Keratinocyte (primary cell): ENCODE measurements at regions not wholly inside any gene's neighbourhood (a gene's known extent, or its start where the extent isn't known, plus 50 kb on each side); places are given as distances from the start of the nearest gene placed in this dataset.

ENCODE experiments used
- DNase-seq: peaks from one replicate; pipeline ENCODE4 v3.0.0-alpha.2; 2011; ENCODE audit warnings: low read depth, missing footprints, low spot score
- FAIRE-seq: peaks from 2 replicates; lab custom pipeline; 2011; peaks lifted over from hg19 to GRCh38; lab: Jason Lieb, UNC
- H2AFZ ChIP-seq: 2 replicates; pipeline ENCODE4 v1.6.0; 2012; ENCODE audit warnings: low read length, control low read depth, inconsistent platforms; ENCODE audit not compliant: control insufficient read depth
- H3K27ac ChIP-seq: 2 replicates; pipeline ENCODE4 v1.5.1; 2011; ENCODE audit warnings: low read length; ENCODE audit not compliant: control insufficient read depth, insufficient read depth
- H3K27me3 ChIP-seq: 3 replicates; pipeline ENCODE4 v1.6.0; 2011; ENCODE audit warnings: low read length; ENCODE audit not compliant: control insufficient read depth, insufficient read depth; ENCODE audit errors: extremely low read depth
- H3K36me3 ChIP-seq, 2 experiments: 2 replicates in 1 of 2; 3 replicates in 1 of 2; pipeline ENCODE4 v1.5.1; 2011; ENCODE audit warnings: low read length in 2 of 2, mild to moderate bottlenecking in 1 of 2; ENCODE audit not compliant: control insufficient read depth in 2 of 2, insufficient read depth in 2 of 2; ENCODE audit errors: extremely low read depth in 1 of 2
- H3K4me1 ChIP-seq: 3 replicates; pipeline ENCODE4 v1.5.1; 2011; ENCODE audit warnings: low read length; ENCODE audit not compliant: control insufficient read depth, insufficient read depth; ENCODE audit errors: extremely low read depth
- H3K4me2 ChIP-seq: 3 replicates; pipeline ENCODE4 v1.6.0; 2011; ENCODE audit warnings: low read depth, low read length; ENCODE audit not compliant: control insufficient read depth, insufficient read depth; ENCODE audit errors: extremely low read depth
- H3K4me3 ChIP-seq, 3 experiments: fragments of 200-600 bp in 1 of 3; sonication (generic) in 1 of 3; 2 replicates in 2 of 3; 3 replicates in 1 of 3; pipeline ENCODE4 v1.5.1; 2011 to 2016; ENCODE audit warnings: low read length in 3 of 3, mild to moderate bottlenecking in 3 of 3, control low read depth in 2 of 3, inconsistent platforms in 1 of 3, low read depth in 1 of 3, mixed read lengths in 1 of 3, mixed run types in 1 of 3, moderate library complexity in 1 of 3; ENCODE audit not compliant: control insufficient read depth in 2 of 3, insufficient read depth in 2 of 3; ENCODE audit errors: extremely low read depth in 1 of 3
- H3K79me2 ChIP-seq: 2 replicates; pipeline ENCODE4 v1.6.0; 2012; ENCODE audit warnings: low read length; ENCODE audit not compliant: control insufficient read depth, insufficient read depth
- H3K9ac ChIP-seq: 3 replicates; pipeline ENCODE4 v1.6.0; 2011; ENCODE audit warnings: low read length; ENCODE audit not compliant: control insufficient read depth, insufficient read depth; ENCODE audit errors: extremely low read depth
- H3K9me1 ChIP-seq: 3 replicates; pipeline ENCODE4 v1.6.0; 2011; ENCODE audit warnings: low read length; ENCODE audit not compliant: control insufficient read depth, insufficient read depth; ENCODE audit errors: extremely low read depth
- H3K9me3 ChIP-seq: 2 replicates; pipeline ENCODE4 v1.5.1; 2012; ENCODE audit warnings: low read depth, low read length; ENCODE audit not compliant: control insufficient read depth
- H4K20me1 ChIP-seq: 3 replicates; pipeline ENCODE4 v1.6.0; 2011; ENCODE audit warnings: low read length; ENCODE audit not compliant: control insufficient read depth, insufficient read depth; ENCODE audit errors: extremely low read depth
- EZH2 ChIP-seq: IDR thresholded peaks from one replicate; pipeline ENCODE4 v1.6.1; 2012; ENCODE audit warnings: inconsistent platforms, mild to moderate bottlenecking, low read length, moderate library complexity
- dilution Hi-C: fragments of 300-500 bp; cut with MboI; formaldehyde crosslinking; loops from one replicate; pipeline ENCODE4 v1.7.0; 2020; ENCODE audit warnings: low sequenced_read_pairs; ENCODE audit not compliant: extremely low pct_ligation_motif_present
- TF ChIP-seq, protein P1 (sequence below), 3 experiments: IDR thresholded peaks in 1 of 3; conservative IDR thresholded peaks in 1 of 3; optimal IDR thresholded peaks in 1 of 3; 2 replicates in 2 of 3; 3 replicates in 1 of 3; pipeline versions ENCODE3 to v1.5.1; 2011; ENCODE audit warnings: low read length in 3 of 3, mild to moderate bottlenecking in 3 of 3, moderate library complexity in 2 of 3, control low read depth in 1 of 3, inconsistent platforms in 1 of 3; ENCODE audit not compliant: insufficient read depth in 2 of 3; ENCODE audit errors: extremely low read depth in 1 of 3

DNA sequence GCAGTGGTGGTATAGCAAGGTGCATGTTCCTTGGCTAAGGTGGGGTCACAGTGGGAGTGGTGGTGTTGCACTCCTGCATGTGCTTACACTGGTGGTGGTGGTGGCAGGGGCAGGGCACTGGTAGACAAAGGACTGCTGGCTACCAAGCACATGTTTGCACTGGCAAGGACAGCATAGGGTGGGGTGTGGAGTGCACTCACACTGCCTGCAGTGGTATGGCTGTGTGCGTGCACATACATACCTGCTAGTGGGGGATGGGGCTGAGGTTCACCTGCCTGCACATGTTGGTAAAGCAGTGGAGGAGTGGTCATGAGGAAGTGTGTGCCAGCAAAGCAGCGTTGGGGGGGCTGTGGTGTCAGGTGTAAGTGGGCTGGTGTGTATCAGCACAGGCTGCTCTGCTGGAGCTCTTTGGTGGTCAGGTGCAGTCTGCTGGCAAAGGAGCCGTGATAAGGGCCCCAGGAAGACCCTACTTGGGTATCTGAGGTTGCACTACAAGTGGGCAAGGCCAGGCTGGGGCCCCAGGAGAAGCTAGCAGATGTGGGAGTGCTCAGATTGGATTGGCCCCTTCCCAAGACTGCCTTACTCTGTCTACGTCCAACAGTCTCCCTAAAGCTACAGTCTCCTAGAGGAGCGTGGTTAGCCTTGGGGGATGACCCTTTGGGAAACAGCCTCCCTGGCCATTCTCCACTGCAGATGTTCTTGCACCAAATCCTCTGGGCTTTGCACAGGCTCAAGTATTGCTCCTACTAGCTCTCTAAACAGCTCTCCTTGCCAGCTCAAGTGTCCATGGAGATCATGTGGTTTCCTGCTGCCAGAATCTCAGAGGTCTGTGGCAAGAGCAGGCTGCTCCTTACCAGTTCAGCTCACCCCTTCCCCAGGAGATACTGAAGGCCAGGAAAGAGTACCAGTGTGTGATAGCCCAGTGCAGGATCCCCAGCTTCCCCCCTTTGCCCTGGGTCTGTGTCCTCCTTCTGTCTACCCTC lies 486.3 kb upstream of the PABPC4L start:
- Histone ChIP-seq H3K27ac (no peak overlapping the region), H3K79me2 (no peaks in the 10 kb centered on the region), H3K9ac (no peak overlapping the region), H3K4me3 (no peak overlapping the region), H3K9me1 (no peaks in the 10 kb centered on the region), H3K27me3 (no peaks in the 10 kb centered on the region), H3K36me3 (no peaks in the 10 kb centered on the region), H3K4me1 (no peaks in the 10 kb centered on the region), H3K4me2 (no peak overlapping the region), H2AFZ (no peak overlapping the region), H4K20me1 (no peaks in the 10 kb centered on the region), H3K9me3 (peaks cover 2% of the 10 kb centered on the region)
- no peak for DNase-seq
- no peak for FAIRE-seq
- dilution Hi-C loops, result no loop called here
- TF ChIP-seq, protein P1, sequence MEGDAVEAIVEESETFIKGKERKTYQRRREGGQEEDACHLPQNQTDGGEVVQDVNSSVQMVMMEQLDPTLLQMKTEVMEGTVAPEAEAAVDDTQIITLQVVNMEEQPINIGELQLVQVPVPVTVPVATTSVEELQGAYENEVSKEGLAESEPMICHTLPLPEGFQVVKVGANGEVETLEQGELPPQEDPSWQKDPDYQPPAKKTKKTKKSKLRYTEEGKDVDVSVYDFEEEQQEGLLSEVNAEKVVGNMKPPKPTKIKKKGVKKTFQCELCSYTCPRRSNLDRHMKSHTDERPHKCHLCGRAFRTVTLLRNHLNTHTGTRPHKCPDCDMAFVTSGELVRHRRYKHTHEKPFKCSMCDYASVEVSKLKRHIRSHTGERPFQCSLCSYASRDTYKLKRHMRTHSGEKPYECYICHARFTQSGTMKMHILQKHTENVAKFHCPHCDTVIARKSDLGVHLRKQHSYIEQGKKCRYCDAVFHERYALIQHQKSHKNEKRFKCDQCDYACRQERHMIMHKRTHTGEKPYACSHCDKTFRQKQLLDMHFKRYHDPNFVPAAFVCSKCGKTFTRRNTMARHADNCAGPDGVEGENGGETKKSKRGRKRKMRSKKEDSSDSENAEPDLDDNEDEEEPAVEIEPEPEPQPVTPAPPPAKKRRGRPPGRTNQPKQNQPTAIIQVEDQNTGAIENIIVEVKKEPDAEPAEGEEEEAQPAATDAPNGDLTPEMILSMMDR (optimal IDR thresholded peaks at IDR 0.05 in 1 of 3, IDR thresholded peaks at IDR 0.05 in 1 of 3, conservative IDR thresholded peaks at IDR 0.05 in 1 of 3; ENCODE audit: extremely low read depth in 1 of 3, insufficient read depth in 2 of 3, low read length in 3 of 3), result no peak
- TF ChIP-seq EZH2, result no peak

DNA sequence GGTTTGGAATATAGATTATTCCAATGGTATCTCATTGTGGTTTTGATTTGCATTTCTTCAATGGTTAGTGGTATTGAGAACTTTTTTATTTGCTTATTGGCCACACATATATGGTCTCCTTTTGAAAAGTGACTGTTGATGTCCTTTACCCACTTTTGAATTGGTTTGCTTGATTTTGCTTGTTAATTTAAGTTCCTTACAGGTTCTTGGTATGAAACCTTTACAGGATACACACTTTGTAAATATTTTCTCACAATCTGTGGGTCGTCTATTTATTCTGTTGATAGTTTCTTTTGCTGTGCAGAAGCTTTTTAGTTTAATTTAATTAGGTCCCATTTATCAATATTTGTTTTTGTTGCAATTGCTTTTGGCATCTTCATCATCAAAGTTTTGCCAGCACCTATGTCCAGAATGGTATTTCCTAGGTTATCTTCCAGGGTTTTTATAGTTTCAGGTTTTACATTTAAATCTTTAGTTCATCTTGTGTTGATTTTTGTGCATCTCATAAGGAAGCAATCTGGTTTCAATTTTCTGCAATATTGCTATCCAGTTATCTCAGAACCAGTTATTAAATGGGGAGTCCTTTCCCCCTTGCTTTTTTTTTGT lies 475.7 kb upstream of the PABPC4L start:
- Histone ChIP-seq H3K36me3 (no peaks in the 10 kb centered on the region), H3K9me1 (no peaks in the 10 kb centered on the region), H3K4me3 (no peak overlapping the region), H3K79me2 (no peaks in the 10 kb centered on the region), H3K27me3 (no peaks in the 10 kb centered on the region), H2AFZ (no peak overlapping the region), H3K9ac (no peak overlapping the region), H3K9me3 (no peaks in the 10 kb centered on the region), H3K27ac (no peak overlapping the region), H3K4me1 (no peaks in the 10 kb centered on the region), H4K20me1 (no peaks in the 10 kb centered on the region), H3K4me2 (no peak overlapping the region)
- dilution Hi-C loops, result no loop called here
- DNase-seq (no peak), FAIRE-seq (no peak)
- TF ChIP-seq EZH2, result no peak
- TF ChIP-seq, protein P1 (optimal IDR thresholded peaks at IDR 0.05 in 1 of 3, IDR thresholded peaks at IDR 0.05 in 1 of 3, conservative IDR thresholded peaks at IDR 0.05 in 1 of 3; ENCODE audit: extremely low read depth in 1 of 3, insufficient read depth in 2 of 3, low read length in 3 of 3), result no peak
